ENCODE measurements at regions not wholly inside any gene's neighbourhood (a gene's known extent, or its start where the extent isn't known, plus 50 kb on each side); places are given as distances from the start of the nearest gene placed in this dataset.

DNA sequence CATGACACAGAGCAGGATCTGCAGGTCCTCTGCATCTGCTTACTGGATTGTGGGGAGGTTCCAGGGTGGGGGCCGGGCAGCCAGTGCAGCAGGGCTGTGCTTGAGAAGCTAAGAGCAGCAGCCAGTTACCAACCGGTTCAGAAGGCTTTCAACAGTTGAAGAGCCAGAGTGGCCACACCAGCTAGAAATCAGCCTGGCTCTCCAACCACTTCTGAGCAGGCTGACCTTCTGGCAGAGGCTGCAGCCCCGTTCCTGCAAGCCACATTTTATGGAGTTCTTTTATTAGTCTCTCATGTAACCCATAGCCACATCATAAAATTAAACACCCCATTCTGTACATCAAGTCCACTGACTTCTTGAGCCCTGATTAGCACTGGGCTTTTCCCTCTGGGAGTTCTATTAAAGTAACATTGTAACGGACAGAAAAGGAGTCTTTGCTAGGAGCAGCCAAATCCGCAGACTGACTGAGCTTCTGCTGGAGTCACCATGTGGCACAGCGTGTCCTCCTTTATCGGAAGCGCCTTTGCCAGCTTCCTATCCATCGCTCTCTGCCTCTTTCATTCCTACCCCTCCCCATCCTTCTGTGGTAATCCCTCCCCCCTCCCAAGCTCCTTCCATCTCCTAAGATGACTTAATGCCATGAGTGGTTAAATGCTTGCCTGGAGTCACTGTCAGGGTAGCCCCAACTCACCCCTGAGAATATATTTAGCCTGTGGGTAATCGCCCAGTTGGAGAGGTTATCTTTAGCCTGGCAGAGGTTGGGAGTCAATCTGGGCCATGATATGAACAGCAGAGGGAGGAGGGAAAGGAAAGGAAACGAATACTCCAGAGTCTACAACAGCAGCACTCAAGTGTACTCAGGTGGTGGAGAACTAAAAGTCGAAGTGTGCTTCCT, 138.5 kb upstream of the HES1 start:
- no peak for DNase-seq

- DNase-seq, result no peak
These were observed 137.9 kb upstream of the HES1 start for GRCh38 chr3:193998123-193998448.

- DNase-seq, result no peak
These were observed 137.2 kb upstream of the HES1 start for GRCh38 chr3:193998628-193999195.

DNA sequence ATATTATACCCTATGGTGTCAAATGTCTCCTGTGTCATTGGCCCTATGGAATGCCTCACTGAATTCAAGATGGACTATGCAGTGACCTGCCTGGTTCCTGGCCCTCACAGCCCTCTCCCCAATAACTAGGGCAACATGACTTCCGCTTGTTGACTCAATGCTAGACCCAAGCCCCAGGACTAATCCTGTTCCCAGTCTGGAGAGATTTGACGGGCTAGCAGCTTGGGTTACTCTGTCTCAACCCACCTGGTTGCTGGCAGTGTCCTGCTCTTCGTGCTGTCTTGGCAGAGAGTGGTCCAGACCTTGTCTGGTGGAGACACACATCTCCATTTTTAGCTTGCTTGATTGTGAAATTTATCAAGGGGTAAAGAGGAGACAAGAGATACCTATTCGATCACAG, 135.8 kb upstream of the HES1 start:
- DNase-seq, result no peak

DNA sequence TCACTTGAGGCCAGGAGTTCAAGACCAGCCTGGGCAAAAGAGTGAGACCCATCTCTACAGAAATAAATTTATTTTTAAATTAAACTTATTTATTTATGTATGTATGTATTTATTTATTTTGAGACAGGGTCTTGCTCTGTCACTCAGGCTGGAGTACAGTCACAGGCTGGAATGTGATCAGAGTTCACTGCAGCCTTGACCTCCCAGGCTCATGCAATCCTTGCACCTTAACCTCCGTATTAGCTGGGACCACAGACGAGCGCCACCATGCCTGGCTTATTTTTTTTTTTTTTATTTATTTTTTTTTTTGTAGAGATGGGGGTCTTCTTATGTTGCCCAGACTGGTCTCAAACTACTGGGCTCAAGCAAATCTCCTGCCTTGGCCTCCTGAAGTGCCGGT, 135.2 kb upstream of the HES1 start:
- no peak for DNase-seq

DNA sequence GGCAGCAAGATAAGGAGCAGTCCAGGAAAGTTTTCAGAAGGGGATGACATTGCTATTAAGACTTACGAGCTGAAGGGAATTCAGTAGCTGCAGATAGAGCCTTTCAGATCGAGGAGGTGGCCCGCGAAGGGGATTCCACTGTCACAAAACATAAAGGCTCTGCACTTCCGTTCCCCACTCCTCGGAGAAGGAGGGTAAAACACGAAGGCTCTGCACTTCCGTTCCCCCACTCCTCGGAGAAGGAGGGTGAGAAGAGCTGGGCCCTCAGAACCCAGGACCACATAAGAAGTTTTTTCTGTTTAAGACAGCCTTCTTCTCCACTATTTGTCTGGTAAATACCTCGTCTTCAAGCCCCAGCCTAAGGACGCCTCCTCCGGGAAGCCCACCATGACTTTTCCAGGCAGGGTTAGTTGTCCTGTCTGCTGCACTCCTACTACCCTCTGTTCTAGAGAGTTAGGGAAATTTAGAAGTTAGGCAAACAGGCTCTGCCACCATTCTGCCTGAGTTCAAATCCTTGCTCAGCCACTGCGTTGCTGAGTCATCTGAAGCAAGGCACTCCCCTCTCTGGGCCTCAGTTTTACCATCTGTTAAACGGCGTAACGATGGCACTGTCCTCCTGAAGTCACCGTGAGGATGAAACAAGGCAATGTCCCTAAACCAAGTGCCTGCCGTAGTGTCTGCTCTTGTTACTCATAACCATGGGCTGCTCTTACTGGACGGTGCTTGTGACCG, 134.1 kb upstream of the HES1 start:
- no peak for DNase-seq

GRCh38 chr3:194003114-194004057, 132.6 kb upstream of the HES1 start:
- peak in 1 of 2 donors; percentile 72 for DNase-seq

DNA sequence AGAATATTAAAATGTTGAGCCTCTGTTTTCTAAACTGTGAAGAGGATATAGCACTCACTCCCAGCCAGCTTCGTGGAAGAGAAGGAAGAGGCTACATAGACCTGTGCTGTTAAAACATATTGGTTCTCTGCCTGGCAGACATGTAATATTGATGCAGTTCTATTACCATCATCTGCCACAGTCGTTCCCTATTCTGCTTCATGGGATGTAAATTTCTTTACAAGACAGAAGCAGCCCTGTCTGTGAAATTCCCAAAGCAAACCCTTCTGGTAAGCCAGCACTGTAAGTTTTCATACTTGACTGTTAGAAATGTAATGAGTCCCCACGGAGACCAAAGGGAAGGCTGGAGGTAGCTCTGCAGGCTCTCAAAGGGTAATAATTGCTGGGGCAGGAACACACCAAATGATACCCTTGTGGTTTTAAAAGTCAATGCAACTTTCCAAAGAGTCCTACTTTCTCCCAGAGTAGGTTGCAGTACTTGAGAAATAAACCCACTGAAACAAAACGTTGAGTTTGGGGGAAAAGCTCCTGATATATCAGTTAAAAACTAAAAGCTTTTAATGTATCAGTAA, 129.9 kb upstream of the HES1 start:
- DNase-seq, result no peak

- DNase-seq, result no peak
These were observed 128.2 kb upstream of the HES1 start for GRCh38 chr3:194007592-194008337.

DNA sequence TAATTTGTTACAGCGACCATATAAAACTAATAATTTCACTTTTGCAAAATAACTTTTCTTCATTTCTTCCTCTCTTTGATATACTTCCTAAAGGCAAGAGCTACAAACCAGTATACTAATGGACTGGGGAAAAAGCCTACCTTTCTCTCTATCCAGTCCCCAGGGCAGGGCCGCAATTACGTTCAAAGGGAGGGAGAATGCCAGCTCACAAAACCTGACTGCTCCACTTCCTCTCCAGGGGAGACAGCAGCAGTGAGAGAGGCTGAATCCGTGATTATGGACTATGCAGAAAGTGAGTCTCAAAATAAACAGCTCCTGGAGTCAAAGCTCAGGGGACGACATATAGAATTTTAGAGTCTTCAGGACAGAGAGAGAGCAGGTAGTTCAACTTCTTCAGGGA, 126.9 kb upstream of the HES1 start:
- no peak for DNase-seq

- DNase-seq, result no peak
These were observed 125.9 kb upstream of the HES1 start for GRCh38 chr3:194009892-194010533.

GRCh38 chr3:194011807-194012206, 124.1 kb upstream of the HES1 start:
- no peak for DNase-seq

DNA sequence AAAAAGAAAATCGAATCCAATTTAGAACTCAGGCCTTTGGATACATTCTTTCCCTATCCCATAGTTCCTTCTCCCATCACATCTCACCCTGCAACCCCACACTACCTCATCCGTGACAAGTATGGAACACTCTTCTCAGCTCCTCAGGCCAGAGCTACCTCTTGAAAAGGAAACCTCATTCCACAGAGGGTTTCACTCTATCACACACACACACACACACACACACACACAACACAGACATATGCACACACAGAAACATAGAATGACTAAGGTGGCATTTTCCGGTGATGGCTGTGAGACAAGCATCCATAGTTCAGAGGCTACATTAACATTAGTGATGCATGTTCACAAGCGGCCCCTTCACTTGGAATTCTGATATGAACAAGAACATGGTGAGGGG, 122.0 kb upstream of the HES1 start:
- no peak for DNase-seq

DNA sequence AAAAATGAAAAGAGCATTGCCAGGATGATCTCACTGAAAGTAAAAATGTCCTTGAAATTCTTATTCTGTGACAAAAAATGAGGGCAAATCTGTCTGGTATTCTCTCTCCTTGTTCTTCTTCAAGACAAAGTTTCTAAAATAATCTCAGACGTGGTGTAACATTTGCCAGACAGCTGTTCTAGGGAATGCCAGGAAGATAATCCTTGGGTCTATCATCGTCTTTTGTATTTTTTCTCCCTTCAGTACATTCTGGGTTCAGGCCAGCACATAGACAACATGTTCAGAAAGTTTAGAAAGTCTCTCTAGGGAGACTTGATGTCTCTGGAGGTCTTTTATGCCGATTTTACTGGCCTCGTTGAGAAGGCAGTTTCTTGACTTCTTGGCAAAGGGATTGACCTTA, 121.2 kb upstream of the HES1 start:
- no peak for DNase-seq

- DNase-seq, result no peak
These were observed 116.4 kb upstream of the HES1 start for GRCh38 chr3:194019398-194020165.

GRCh38 chr3:194022052-194022451, 113.9 kb upstream of the HES1 start:
- no peak for DNase-seq

- no peak for DNase-seq
These were observed 113.1 kb upstream of the HES1 start for GRCh38 chr3:194022816-194023215.

GRCh38 chr3:194023501-194024280, 112.3 kb upstream of the HES1 start:
- DNase-seq, result no peak

DNA sequence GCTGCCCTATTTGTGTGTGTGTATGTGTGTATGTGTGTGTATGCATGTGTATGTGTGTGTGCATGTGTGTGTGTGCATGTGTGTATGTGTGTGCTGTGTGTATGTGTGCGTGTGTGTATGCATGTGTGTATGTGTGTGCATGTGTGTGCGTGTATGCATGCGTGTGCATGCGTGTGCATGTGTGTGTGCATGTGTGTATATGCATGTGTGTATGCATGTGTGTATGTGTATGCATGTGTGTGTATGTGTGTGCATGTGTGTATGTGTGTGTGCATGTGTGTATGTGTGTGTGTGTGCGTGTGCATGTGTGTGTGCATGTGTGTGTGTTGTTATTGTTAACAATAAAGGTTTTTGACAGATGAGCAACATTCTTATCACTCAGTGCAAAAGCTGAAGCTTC, 110.8 kb upstream of the HES1 start:
- no peak for DNase-seq

- DNase-seq, result no peak
These were observed 110.0 kb upstream of the HES1 start for GRCh38 chr3:194025951-194026350.

Measured in CD4-positive, alpha-beta T cell treated with Interleukin-1 beta for 1 hour (primary cell).